GM10266 (cell line): ENCODE measurements at regions not wholly inside any gene's neighbourhood (a gene's known extent, or its start where the extent isn't known, plus 50 kb on each side); places are given as distances from the start of the nearest gene placed in this dataset.

ENCODE experiments used
- DNase-seq: peaks from one replicate; pipeline ENCODE4 v3.0.0; 2012; ENCODE audit errors: extremely low spot score
- TF ChIP-seq, protein P1 (sequence below): IDR thresholded peaks from 2 replicates; pipeline ENCODE4 v1.5.1; 2012; ENCODE audit warnings: mild to moderate bottlenecking, low read depth; ENCODE audit not compliant: control insufficient read depth, insufficient read depth; ENCODE audit errors: missing control alignments

- TF ChIP-seq, protein P1, sequence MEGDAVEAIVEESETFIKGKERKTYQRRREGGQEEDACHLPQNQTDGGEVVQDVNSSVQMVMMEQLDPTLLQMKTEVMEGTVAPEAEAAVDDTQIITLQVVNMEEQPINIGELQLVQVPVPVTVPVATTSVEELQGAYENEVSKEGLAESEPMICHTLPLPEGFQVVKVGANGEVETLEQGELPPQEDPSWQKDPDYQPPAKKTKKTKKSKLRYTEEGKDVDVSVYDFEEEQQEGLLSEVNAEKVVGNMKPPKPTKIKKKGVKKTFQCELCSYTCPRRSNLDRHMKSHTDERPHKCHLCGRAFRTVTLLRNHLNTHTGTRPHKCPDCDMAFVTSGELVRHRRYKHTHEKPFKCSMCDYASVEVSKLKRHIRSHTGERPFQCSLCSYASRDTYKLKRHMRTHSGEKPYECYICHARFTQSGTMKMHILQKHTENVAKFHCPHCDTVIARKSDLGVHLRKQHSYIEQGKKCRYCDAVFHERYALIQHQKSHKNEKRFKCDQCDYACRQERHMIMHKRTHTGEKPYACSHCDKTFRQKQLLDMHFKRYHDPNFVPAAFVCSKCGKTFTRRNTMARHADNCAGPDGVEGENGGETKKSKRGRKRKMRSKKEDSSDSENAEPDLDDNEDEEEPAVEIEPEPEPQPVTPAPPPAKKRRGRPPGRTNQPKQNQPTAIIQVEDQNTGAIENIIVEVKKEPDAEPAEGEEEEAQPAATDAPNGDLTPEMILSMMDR, result no peak
- no peak for DNase-seq
Measured at GRCh38 chr4:60116592-60116991, 1083.5 kb upstream of the ADGRL3 start.

DNA sequence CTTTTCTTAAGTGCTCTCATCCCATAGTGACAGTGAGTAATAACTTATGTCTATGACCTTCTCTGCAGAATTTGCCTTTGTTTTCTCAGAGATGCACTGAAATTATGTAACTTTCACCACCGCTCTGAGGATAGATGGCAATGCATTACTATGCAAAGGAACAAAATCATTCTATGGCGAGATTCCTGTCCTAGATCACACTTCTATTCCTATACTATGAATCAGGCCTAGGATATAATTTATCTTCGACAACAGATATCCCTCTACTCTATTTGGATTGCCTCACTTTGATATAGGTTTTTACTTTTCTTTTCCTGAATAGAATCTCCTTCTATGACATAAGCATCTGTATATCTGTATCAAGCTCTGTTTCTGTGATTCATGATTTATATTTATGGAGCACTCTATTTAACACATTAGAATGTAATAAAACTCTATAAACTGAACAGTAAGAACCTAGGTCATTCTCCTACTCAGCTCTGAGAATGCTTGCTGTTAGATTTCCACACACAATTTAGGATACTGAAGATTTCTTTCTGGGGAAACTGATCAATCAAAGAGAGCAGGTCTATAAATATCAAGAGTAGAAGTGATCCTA lies 1082.3 kb upstream of the ADGRL3 start:
- DNase-seq, result no peak
- TF ChIP-seq, protein P1, result no peak

DNA sequence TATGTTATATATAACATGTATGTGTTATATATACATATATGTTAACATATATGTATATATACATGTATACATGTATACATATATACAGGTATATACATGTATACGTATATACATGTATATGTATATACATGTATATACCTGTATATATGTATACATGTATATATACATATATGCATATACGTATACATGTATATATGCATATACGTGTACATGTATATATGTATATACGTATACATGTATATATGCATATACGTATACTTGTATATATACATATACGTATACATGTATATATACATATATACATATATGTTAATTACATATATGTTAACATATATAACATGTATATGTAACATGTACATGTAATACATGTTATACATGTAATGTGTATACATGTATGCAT lies 1077.3 kb upstream of the ADGRL3 start:
- TF ChIP-seq, protein P1, result no peak
- no peak for DNase-seq

- no peak for DNase-seq
- TF ChIP-seq, protein P1, result no peak
Measured at GRCh38 chr4:60128888-60129287, 1071.2 kb upstream of the ADGRL3 start.

GRCh38 chr4:60129740-60130139 lies 1070.4 kb upstream of the ADGRL3 start:
- DNase-seq, result no peak
- TF ChIP-seq, protein P1, result no peak

DNA sequence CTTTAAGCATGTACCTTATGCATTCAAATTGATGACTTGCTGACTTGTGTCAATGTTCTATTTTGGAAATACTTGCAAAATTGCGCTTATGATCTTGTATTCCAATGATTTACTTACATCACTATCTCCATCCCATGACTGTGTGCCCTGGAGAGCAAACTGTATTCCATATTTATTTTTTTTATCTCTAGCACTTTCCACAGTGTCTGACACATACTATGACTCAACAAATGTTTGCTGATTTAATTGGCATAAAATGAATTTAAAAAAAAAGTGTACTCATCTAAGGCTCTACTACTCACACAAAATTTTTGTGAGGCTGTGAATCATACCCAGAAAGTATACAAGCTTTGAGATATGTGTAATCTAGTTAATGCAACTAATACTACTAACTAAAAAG lies 1066.8 kb upstream of the ADGRL3 start:
- TF ChIP-seq, protein P1, result no peak

DNA sequence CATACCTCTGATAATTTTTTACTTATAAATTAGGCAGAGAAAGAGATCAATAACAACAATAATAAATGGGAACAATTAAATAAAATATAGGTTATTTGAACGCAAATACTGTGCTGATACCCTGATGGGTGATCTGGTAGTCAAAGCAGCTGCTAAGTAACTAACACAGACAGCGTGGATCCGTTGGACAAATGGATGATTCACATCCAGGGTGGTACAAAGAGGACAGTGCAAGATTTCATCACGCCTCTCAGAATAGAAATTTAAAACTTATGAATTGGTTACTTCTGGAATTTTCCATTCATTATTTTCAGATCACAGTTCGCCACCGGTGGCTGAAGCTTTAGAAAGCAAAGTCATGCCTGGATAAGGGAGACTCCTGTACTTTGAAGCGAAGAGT lies 1066.0 kb upstream of the ADGRL3 start:
- no peak for DNase-seq
- TF ChIP-seq, protein P1, result no peak

More for the DNA sequence above, 1066.8 kb upstream of the ADGRL3 start:
- no peak for DNase-seq
